ENCODE measurements at regions not wholly inside any gene's neighbourhood (a gene's known extent, or its start where the extent isn't known, plus 50 kb on each side); places are given as distances from the start of the nearest gene placed in this dataset.

GRCh38 chr6:24069526-24069925, 56.5 kb upstream of the NRSN1 start:
- no peak for DNase-seq

- no peak for DNase-seq
Measured at GRCh38 chr6:24072038-24072746, 53.8 kb upstream of the NRSN1 start.

- DNase-seq, result no peak
Measured at GRCh38 chr6:24076011-24076410, 50.0 kb upstream of the NRSN1 start.

Measured in GOT3 (cell line).